Lower leg skin (tissue), 3 donors: ENCODE measurements at regions not wholly inside any gene's neighbourhood (a gene's known extent, or its start where the extent isn't known, plus 50 kb on each side); places are given as distances from the start of the nearest gene placed in this dataset.

ENCODE experiments used
- POLR2A ChIP-seq, 2 donors: fragments of 450-650 bp; IDR thresholded peaks; one replicate each; pipeline ENCODE4 v1.6.1; 2016 to 2017; ENCODE audit warnings: antibody characterized with exemption in 2 of 2, mild to moderate bottlenecking in 1 of 2, moderate library complexity in 1 of 2
- TF ChIP-seq, protein P1 (sequence below), 3 donors: fragments of 450-650 bp; IDR thresholded peaks; one replicate each; pipeline ENCODE4 v1.5.1; 2016; ENCODE audit warnings: antibody characterized with exemption in 3 of 3, mild to moderate bottlenecking in 3 of 3, moderate library complexity in 2 of 3

DNA sequence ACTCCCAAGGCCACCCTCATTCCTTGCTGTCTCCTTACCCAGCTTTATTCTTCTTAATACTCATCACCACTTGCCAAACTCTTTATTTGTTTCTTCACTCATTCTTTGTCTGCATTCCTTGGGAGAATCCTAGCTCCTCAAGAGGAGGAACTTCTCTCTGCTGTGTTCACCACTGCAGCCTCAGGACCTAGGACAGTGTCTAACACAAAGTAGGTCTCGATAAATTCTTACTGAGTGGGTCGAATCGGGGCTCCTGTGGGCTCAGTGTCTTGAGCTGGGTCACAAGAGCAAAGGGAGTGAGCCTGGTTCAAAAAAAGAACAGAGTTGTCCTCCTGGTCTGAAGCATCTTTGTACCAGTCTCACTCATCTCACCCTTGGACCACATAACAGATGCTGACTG is 224.1 kb upstream of the TMEM132C start:
- TF ChIP-seq, protein P1, sequence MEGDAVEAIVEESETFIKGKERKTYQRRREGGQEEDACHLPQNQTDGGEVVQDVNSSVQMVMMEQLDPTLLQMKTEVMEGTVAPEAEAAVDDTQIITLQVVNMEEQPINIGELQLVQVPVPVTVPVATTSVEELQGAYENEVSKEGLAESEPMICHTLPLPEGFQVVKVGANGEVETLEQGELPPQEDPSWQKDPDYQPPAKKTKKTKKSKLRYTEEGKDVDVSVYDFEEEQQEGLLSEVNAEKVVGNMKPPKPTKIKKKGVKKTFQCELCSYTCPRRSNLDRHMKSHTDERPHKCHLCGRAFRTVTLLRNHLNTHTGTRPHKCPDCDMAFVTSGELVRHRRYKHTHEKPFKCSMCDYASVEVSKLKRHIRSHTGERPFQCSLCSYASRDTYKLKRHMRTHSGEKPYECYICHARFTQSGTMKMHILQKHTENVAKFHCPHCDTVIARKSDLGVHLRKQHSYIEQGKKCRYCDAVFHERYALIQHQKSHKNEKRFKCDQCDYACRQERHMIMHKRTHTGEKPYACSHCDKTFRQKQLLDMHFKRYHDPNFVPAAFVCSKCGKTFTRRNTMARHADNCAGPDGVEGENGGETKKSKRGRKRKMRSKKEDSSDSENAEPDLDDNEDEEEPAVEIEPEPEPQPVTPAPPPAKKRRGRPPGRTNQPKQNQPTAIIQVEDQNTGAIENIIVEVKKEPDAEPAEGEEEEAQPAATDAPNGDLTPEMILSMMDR (IDR thresholded peaks at IDR 0.05), result no peak
- TF ChIP-seq POLR2A (IDR thresholded peaks at IDR 0.05), result no peak
